Astrocyte (in vitro differentiated cells and primary cell): ENCODE measurements at regions not wholly inside any gene's neighbourhood (a gene's known extent, or its start where the extent isn't known, plus 50 kb on each side); places are given as distances from the start of the nearest gene placed in this dataset.

Experiments used
- CTCF ChIP-seq: IDR thresholded peaks from 2 replicates; pipeline ENCODE4 v1.5.1; 2011; ENCODE audit warnings: low read depth, mild to moderate bottlenecking, inconsistent platforms, low read length, moderate library complexity; ENCODE audit not compliant: insufficient read depth
- EZH2 ChIP-seq: IDR thresholded peaks from 2 replicates; pipeline ENCODE4 v1.6.1; 2012; ENCODE audit warnings: mild to moderate bottlenecking, low read length, inconsistent platforms; ENCODE audit not compliant: insufficient read depth

DNA sequence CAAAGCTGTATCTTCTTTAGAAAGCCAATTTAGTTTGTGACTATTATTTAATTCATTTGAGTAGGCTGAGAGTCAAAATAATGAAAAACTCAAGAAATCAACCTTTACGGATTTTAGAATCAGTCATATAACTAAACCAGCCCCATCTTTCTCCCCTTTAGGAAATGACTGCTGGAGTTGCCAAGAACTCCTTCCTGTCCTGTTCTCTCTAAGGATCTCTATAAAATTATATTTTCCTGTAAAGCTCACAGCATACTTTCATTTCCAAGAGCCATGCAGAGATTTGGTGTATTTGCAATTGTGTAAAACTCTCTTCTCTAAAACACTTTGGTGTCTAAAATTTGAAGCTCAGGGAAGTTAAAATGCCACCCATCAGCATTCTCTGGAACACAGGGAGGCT lies 323.4 kb upstream of the GBE1 start:
- no peak for TF ChIP-seq CTCF
- no peak for TF ChIP-seq EZH2
